HG02938 (cell line): ENCODE measurements at regions not wholly inside any gene's neighbourhood (a gene's known extent, or its start where the extent isn't known, plus 50 kb on each side); places are given as distances from the start of the nearest gene placed in this dataset.
"Not testable (repeated sequence)": the region's sequence is repeated elsewhere in the genome, so short reads cannot be mapped to it uniquely, and the experiment has no call there.

Experiments used
- ATAC-seq: cut with Tn5 transposase; IDR thresholded peaks from one replicate; pipeline ENCODE4 v1.9.1; 2021; ENCODE audit warnings: mild to moderate bottlenecking, moderate library complexity; ENCODE audit not compliant: unreplicated experiment

DNA sequence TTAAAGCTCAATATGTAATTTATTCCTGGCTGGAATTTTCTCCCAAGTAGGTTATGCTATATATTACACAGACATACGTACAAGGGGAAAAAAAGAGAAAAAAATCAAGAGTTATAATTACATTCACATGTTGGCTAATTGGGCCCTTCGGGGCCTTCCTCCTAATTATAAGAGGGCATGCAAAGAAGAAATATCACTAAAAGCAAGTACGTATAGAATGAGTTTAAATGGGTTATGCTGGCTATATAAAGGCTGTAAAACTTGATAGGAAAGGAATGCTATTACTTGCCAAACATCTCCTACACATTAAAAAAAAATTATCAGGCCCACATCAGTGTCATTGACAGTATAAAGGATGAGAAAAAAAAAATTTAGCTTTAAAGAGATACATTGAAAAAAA is 1396.1 kb upstream of the ADGRL4 start:
- ATAC-seq, result no peak

DNA sequence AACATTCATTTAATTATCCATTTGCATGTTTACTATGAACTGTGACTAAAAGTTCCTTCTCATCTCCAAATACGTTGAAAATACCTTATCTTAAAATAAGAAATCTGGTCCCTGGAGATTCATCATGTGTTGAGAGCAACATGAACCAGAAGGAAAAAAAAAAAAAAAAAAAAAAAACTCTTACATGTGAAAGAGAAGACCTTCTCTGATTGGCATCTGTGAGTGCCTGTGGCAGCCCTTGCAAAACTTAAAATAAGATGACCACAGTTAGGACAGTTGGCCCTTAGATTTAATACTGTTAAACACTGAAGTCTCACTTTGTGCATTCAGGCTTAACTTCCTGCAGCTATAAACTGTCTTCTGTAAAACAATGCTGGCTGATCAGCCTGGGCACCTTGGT is 1395.2 kb upstream of the ADGRL4 start:
- no peak for ATAC-seq

DNA sequence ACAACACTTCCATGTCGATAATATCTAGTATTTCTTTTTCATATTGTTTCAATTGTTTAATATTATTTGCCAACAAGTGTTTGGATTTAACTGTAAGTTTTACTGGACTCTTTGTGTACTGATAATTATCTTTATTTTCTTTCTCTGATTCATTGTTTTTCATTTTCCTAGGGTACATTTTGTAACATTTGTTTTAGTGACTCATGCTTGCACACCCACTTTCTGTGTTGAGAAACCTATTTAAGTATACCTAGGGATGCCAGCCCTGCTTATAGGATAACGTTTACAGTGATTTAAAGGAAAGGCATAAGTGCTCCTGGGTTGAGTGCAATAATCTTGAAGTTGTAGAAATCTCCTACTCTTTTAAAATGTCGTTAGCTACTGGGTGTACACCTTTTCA is 1386.0 kb upstream of the ADGRL4 start:
- no peak for ATAC-seq

DNA sequence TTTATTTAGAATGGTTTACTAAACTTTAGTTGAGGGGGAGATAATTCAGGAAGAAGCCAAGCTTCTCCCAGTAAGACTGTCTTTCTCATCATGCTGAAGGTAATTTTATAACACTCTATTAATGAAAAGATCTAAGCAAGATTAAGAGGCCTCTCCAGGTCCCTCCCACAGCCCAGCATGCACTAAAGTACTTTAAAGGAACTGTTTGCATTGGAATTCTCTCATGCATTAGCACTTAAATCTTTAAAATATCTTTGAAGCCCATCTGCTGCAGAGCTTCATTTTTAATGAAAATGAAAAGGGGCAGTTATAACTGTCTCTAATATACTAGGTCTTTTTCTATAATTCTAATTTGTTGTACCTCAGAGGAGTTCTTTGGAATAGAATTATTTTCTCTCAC is 1379.1 kb upstream of the ADGRL4 start:
- no peak for ATAC-seq

DNA sequence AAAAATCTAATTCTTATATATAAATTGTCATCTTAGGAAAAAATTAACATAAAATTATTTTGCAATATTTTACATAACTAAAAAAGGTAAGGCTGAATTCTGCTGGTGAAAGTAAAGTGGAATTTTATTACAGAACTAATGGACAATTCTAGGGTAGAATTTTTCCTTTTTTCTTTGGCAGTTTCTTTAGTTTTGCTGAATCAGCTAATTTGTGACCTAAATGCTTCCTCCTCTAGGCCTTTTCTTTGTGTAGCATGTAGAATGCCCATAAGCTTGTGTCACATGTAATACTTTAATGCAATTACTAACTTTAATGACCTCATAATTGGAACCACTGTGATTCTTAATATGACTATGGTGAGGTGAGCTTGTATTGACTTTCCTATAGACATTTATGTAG is 1378.4 kb upstream of the ADGRL4 start:
- ATAC-seq, result no peak

DNA sequence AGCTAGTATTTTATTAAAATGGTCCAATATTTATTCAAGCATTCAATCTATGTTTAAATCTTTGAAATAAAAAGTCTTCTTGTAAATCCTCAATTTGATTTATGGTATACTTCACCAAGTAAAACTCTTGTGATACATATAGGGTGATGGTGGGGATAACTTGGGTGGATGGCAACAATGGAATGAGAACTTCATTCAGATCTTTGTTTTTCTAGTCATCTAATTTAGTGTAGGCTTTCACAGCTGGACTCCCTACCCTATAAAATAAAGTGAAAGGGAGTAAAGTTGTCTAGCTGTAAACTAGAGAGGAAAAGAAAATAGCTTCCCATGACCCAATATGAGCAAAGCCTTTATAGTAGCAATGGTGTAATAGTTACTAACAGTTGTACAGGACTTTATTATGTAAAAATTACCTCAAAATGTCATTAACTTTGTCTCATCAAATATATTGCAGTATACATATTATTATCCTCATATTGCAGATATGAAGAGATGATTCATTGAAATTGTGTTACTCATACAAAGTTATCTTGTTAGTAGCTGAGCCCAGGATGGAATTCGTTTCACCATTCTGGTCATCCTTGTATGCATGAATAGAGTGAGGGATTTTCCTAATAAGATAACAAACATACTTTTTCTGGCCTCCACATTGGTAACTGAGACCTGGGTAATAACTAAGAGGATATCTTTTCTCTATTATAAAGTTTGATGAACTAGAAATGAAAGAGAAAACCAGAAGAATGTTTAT is 1377.7 kb upstream of the ADGRL4 start:
- no peak for ATAC-seq

DNA sequence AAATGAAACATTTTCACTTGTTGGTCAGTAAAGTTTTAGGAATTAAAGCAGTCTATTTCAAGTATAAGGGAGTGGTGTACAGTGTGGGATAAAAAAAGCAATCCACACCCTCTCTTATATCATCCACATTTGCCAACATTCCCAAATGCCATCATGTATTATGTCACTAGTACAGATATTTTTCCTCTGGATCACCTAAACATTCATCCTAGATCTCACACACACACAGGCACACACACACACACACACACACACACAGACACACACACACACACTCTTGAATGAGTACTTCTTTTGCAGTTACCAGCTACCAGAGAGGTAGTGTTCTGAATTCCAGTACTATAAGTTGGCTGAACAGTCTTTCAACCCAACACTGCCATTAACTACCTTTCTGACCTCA is 1369.1 kb upstream of the ADGRL4 start:
- no peak for ATAC-seq

DNA sequence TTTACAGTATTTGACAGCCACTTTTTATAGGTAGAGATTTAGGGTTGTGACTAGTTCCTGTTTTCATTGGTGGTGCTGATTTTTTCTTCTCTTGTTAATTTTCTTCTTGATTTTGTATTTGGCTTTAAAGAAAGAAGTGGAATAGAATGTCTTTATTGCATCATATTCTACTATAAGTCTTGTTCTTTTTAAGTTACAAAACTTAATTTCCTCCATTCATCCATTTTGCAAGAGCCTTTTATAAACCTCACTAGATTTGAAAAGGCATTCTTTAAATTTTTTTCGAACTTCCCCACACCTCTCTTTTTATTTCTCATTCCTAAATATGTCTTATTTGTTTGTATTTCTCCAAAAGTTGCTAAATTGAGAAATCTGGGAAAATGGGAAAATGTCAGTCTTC is 1368.6 kb upstream of the ADGRL4 start:
- no peak for ATAC-seq

DNA sequence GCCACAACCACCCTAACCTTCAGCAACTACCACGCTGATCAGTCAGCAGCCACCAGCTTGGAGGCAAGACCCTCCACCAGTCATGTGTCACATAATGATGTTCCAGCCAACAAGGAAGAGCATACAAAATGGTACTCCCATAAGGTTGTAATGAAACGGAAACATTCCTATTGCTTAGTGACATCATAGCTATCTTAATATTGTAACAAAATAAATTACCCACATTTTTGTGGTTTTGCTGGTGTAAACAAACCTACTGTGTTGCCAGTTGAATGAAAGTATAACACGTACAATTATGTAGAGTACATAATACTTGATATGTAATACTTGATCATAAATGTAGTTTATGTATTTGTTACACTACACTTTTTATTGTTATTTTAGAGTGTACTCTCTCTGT is 1363.2 kb upstream of the ADGRL4 start:
- ATAC-seq, result no peak

DNA sequence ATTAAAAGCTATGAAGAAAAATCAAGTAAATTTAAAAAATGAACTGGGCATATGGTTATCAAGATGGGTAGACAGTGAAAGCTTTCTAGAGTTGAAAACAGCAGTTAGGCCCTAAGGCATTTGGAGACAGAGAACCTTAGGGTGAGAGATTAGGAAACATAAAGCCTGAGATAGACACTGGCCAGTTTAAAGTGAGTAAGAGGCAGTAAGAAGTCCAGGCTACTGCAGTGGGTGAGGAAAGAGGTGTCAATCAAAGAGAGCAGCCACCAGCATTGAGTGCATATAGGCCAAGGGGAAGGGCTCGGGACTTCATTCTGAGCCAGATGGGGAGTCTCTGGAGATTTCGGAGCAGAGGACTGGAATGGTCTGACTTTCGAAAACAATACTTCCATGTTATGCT is 1360.5 kb upstream of the ADGRL4 start:
- ATAC-seq, result no peak

DNA sequence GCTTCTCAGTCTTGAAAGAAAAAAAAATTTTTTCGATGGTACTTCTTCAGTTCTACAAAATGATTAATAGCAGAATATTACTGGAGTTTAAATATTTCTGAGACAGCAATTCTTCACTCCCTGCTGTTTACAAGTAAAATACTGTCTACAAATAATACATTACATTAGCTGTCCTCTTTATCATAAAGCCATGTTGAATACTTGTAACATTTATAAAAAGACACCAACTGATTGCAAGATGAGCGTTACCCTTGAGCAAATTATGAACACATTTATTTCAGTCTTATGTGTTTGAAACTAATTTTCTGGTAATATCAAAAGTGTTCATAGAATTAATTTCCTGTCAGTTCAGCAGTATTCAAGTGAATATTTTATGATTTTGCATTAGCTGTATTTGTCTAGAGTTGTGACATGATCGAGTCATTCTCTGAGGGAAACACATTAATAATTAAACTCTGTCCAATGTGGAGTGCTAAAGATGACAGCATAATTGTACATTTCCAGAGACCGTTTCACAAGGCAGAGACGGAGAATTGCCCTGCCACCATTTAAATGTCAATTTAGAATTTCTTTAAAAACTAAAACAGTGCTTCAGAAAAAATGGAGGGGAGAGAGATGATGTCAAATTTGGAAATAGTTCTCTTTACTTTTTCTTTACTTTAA is 1359.0 kb upstream of the ADGRL4 start:
- ATAC-seq, result no peak

DNA sequence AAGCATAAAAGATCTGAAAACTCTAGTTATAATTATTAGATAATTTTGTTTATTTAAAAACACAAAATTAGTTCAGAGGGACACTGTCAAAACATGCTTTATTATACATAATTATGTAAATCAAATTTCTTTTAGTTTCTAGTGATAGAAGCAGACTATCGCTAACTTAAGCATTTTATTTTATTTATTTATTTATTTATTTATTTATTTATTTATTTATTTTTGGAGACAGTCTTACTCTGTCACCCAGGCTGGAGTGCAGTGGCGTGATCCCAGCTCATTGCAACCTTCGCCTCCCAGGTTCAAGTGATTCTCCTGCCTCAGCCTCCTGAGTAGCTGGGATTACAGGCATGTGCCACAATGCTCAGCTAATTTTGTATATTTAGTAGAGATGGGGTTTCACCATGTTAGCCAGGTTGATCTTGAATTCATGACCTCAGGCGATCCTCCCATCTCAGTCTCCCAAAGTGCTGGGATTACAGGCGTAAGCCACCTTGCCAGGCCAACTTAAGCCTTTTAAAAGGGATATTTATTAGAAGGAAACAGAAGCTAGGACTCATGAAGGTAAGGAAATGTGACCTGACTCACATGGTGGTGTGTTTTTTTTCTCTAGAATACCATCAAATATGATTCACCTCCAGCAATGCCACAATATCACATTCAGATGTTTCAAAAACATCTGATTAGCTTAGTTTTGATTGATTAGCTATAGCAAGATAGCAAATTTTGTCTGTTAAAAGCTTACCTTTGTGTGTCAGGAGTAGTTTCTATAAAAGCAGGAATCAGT is 1357.4 kb upstream of the ADGRL4 start:
- no peak for ATAC-seq

DNA sequence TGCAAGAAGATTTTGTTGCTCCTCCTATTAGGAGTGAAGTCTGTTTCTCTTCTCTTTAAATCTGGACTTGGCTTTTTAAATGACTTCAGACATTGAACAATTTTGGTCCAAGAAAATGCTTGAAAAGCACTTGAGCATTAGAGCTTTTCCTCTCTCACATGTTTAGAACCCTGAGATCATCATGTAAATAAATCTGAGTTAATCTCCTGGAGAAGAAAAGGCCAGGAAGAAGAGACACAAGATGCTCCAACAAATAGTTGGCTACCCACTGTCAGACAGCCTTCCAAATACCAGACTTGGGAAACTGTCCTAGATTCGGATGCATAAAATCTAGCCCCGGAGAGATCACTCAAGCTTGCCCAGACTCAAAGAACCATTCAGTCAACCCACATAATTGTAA is 1353.1 kb upstream of the ADGRL4 start:
- ATAC-seq, result no peak

DNA sequence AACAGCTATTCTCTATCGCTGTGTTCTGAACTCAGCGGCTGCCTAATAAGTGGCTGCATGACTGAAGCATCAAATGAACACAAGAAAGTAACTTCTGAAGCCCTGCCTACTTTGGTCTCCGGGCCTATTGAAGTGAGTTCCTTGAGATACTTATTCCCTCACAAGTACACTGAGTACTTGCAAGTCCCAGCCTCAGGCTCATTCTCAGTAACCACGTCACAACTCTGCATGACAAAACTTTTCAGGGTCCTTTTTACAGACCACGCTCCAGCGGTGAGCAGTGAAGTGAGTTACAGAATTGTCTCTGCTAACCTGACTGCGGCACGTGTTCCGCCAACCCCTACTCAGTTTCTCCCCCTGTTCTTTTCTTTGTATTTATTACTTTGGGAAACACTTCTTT is 1342.7 kb upstream of the ADGRL4 start:
- no peak for ATAC-seq

DNA sequence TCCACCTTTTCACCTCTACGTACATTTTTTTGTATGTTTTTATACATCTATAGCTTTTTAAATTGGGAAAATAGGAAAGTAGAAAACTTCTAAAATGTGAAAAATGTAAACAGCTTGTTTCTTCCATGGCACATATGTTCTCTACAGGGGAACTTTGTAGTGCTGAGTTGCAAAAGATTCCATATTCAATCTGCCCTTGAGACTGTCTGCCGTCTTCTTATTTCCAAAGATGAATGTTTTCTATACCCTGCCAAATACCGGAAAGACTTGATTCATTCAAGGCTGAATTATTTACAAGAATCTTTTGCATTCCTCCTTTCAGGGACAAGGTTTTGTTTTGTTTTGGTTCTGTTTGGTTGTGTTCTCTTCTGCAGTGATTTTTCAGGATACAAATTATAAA is 1334.5 kb upstream of the ADGRL4 start:
- no peak for ATAC-seq

DNA sequence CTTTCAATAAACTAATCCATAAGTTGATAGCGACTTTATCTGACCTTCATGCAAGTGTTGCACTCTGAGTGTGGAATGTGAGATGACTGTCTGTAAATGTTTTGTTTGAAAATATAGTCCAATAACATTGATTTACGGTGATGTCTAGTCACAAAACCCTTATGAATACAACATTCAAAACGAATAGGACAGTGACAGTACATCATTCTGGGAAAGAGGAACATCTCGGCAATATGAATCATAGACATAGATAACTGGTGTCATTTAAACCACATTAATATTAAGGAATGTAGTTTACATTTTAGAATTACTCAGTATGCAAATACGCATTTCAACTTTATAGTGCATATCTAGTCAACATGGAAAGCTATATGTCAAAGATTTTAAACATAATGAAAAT is 1311.6 kb upstream of the ADGRL4 start:
- no peak for ATAC-seq

DNA sequence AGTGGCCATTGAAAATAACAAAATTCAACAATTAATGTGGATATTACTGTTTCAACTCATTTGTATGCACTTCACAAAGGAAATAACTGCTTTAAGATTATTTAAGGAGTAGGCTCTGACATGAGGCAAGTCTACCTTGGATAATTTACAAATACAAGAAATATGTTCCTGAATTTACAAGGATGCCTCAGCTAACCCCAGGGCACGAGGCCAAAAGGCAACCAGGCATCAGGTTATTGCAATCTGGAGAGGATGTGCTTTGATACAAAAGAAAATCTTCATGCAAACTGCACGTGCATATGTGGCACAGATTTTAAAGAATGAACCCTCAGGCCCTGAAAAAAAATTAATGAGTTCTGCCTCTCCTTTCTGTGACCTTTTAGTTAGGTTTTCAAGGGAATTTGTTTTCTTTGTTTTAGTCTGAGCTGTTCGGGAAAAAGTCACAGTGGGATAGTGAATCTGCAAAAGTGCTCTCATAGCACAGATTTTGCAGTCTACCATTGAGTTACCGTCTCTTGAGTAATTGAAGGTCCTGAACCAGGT is 1304.2 kb upstream of the ADGRL4 start:
- no peak for ATAC-seq

DNA sequence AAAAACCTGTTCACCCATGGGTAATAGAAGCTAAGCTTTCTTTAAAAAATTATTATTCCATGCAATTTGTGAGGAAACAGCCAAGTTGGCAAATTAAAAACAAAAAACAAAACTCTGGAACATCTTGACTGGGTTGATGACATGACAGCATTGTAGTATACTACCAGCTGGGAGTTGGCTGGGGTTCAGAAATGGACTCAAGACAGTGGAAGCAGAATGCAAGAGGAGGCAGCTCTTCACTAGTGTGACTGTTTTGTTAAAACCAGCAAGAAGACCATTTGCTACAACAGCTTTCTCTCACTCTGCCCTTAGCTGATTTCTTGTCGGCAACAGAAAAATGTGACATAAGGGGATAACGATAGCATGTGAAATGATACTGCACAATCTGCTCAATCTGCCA is 1298.9 kb upstream of the ADGRL4 start:
- no peak for ATAC-seq

DNA sequence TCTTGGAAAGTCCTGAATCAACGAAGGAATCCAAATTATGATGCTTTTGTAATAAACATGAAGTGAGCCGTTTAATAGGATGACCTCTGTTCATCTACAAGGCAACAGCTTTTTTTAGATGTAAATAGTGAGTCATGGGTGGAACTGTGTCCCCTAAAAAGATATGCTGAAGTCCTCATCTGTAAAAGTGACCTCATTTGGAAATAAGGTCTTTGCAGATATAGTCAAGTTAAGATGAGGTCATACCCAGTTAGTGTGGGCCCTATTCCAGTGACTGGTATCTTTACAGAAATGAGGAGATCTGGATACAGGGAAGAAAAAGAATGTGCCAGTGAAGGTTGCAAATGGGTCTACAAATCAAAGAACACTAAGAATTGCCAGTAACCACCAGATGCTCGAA is 1287.3 kb upstream of the ADGRL4 start:
- ATAC-seq, result no peak

DNA sequence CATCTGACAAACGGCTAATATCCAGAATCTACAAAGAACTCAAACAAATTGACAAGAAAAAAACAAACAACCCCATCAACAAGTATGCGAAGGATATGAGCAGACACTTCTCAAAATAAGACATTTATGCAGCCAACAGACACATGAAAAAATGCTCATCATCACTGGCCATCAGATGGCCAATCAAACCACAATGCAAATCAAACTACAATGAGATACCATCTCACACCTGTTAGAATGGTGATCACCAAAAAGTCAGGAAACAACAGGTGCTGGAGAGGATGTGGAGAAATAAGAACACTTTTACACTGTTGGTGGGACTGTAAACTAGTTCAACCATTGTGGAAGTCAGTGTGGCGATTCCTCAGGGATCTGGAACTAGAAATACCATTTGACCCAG is 1282.2 kb upstream of the ADGRL4 start:
- ATAC-seq, result not testable (repeated sequence)

DNA sequence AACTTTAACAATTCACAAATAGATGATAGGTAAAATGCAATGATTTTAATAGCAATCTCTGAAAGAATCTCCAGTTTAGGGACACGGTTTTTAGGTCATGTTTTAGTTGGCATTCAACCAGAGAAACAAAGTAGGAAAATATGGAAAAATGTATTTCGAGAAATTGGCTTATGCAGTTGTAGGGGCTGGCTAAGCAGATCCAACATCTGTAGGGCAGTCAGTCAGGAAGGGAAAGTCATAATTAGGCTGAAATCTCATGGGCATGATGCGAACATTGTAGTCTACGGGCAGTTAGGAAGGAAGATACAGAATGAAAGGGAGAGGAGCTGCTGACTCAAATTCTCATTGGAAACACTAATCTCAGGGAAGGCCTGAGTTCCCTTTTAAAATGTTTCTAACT is 1276.0 kb upstream of the ADGRL4 start:
- no peak for ATAC-seq

DNA sequence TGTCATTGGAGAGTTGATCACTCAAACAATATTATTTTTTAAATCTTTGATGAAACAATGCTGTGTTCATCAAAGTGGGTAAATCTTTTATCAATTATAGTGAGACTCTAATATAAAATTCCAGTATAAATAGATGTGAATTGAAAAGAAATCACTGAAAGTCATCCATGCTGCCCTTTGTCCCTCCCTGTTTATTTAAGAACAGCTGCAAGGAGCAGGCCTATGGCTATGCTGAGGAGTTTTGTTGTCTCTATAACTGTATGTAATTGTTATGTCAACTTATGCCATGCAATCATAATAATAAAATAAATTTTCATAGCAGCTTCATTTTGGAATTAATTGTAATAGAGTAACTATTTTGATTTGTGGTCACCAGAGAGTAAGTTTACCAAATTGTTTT is 1272.4 kb upstream of the ADGRL4 start:
- ATAC-seq, result no peak
